H9 (cell line): ENCODE measurements at regions not wholly inside any gene's neighbourhood (a gene's known extent, or its start where the extent isn't known, plus 50 kb on each side); places are given as distances from the start of the nearest gene placed in this dataset.

Experiments
- DNase-seq: peaks from one replicate; pipeline ENCODE4 v3.0.0-alpha.2; 2017
- H2AFZ ChIP-seq: one replicate; pipeline ENCODE4 v1.6.1; 2013; ENCODE audit warnings: mild to moderate bottlenecking, low read length, control low read depth, moderate library complexity
- H2AK5ac ChIP-seq: 2 replicates; pipeline ENCODE4 v1.6.1; 2013; ENCODE audit warnings: low read length, control low read depth, mixed read lengths; ENCODE audit not compliant: insufficient read length
- H2BK120ac ChIP-seq: one replicate; pipeline ENCODE4 v1.6.1; 2013; ENCODE audit warnings: low read depth, mild to moderate bottlenecking, low read length, control low read depth, inconsistent platforms; ENCODE audit not compliant: poor library complexity, severe bottlenecking
- H2BK12ac ChIP-seq: 2 replicates; pipeline ENCODE4 v1.6.1; 2013; ENCODE audit warnings: low read length, control low read depth, mixed read lengths, low read depth; ENCODE audit not compliant: insufficient read length
- H2BK15ac ChIP-seq: 2 replicates; pipeline ENCODE4 v1.6.1; 2013; ENCODE audit warnings: low read depth, low read length, control low read depth
- H2BK20ac ChIP-seq: one replicate; pipeline ENCODE4 v1.6.1; 2013; ENCODE audit warnings: low read depth, mild to moderate bottlenecking, low read length, control low read depth, inconsistent platforms; ENCODE audit not compliant: poor library complexity, severe bottlenecking
- H2BK5ac ChIP-seq: 2 replicates; pipeline ENCODE4 v1.6.1; 2013; ENCODE audit warnings: low read length, control low read depth, mixed read lengths; ENCODE audit not compliant: insufficient read length
- H3K14ac ChIP-seq: 2 replicates; pipeline ENCODE4 v1.6.1; 2013; ENCODE audit warnings: low read length, control low read depth; ENCODE audit not compliant: insufficient read depth
- H3K18ac ChIP-seq: 2 replicates; pipeline ENCODE4 v1.6.1; 2013; ENCODE audit warnings: low read depth, mild to moderate bottlenecking, mixed read lengths, low read length, control low read depth; ENCODE audit not compliant: insufficient read length
- H3K23ac ChIP-seq: 2 replicates; pipeline ENCODE4 v1.6.1; 2013; ENCODE audit warnings: low read length, control low read depth, mixed read lengths, low read depth; ENCODE audit not compliant: insufficient read length
- H3K23me2 ChIP-seq: 2 replicates; pipeline ENCODE4 v1.6.1; 2013; ENCODE audit warnings: low read depth, mild to moderate bottlenecking, mixed read lengths, low read length, control low read depth; ENCODE audit not compliant: insufficient read length, poor library complexity, severe bottlenecking
- H3K27ac ChIP-seq: 2 replicates; pipeline ENCODE4 v1.5.1; 2013; ENCODE audit warnings: low read length, control low read depth, mixed read lengths, low read depth; ENCODE audit not compliant: insufficient read length
- H3K27me3 ChIP-seq: 2 replicates; pipeline ENCODE4 v1.6.1; 2013; ENCODE audit warnings: low read length, control low read depth, inconsistent platforms; ENCODE audit not compliant: insufficient read depth
- H3K4ac ChIP-seq: 2 replicates; pipeline ENCODE4 v1.6.1; 2013; ENCODE audit warnings: low read depth, mild to moderate bottlenecking, control low read depth, inconsistent platforms, low read length, moderate library complexity
- H3K4me1 ChIP-seq: 2 replicates; pipeline ENCODE4 v1.6.1; 2013; ENCODE audit warnings: low read length, control low read depth, inconsistent platforms; ENCODE audit not compliant: insufficient read depth
- H3K4me2 ChIP-seq: 2 replicates; pipeline ENCODE4 v1.6.1; 2013; ENCODE audit warnings: low read length, control low read depth, mixed read lengths; ENCODE audit not compliant: insufficient read length, insufficient read depth
- H3K56ac ChIP-seq: 2 replicates; pipeline ENCODE4 v1.6.1; 2013; ENCODE audit warnings: low read depth, mild to moderate bottlenecking, mixed read lengths, low read length, control low read depth; ENCODE audit not compliant: insufficient read length
- H3K79me1 ChIP-seq: 2 replicates; pipeline ENCODE4 v1.6.1; 2013; ENCODE audit warnings: low read depth, mild to moderate bottlenecking, moderate library complexity, low read length, control low read depth, inconsistent platforms; ENCODE audit not compliant: insufficient read depth, poor library complexity, severe bottlenecking
- H3K79me2 ChIP-seq: 2 replicates; pipeline ENCODE4 v1.6.1; 2013; ENCODE audit warnings: low read length, control low read depth, inconsistent platforms; ENCODE audit not compliant: insufficient read depth
- H3K9ac ChIP-seq: 2 replicates; pipeline ENCODE4 v1.6.1; 2013; ENCODE audit warnings: low read length, control low read depth, mixed read lengths; ENCODE audit not compliant: insufficient read length; ENCODE audit errors: extremely low read depth
- H3K9me3 ChIP-seq: one replicate; pipeline ENCODE4 v1.6.1; 2013; ENCODE audit warnings: low read depth, low read length, inconsistent platforms; ENCODE audit not compliant: control insufficient read depth
- H3T11ph ChIP-seq: one replicate; pipeline ENCODE4 v1.6.1; 2013; ENCODE audit warnings: mild to moderate bottlenecking, low read length, control low read depth, inconsistent platforms
- H4K20me1 ChIP-seq: one replicate; pipeline ENCODE4 v1.6.1; 2013; ENCODE audit not compliant: control insufficient read depth, insufficient read length, insufficient read depth
- H4K5ac ChIP-seq: 2 replicates; pipeline ENCODE4 v1.6.1; 2013; ENCODE audit warnings: low read depth, mild to moderate bottlenecking, mixed read lengths, low read length, control low read depth; ENCODE audit not compliant: insufficient read length
- H4K8ac ChIP-seq: replicated peaks from 2 replicates; pipeline ENCODE4 v1.6.1; 2013; ENCODE audit warnings: low read length, control low read depth, mixed read lengths, low read depth; ENCODE audit not compliant: insufficient read length
- H4K91ac ChIP-seq: 2 replicates; pipeline ENCODE4 v1.6.1; 2013; ENCODE audit warnings: low read depth, mild to moderate bottlenecking, moderate library complexity, mixed read lengths, low read length, control low read depth; ENCODE audit not compliant: insufficient read length
- H3K27ac Mint-ChIP-seq, 3 experiments: 2 replicates in 2 of 3; 3 replicates in 1 of 3; pipeline ENCODE4 v1.8.0; 2020 to 2021; ENCODE audit warnings: mixed read lengths in 3 of 3, mild to moderate bottlenecking in 1 of 3, moderate library complexity in 1 of 3
- H3K27me3 Mint-ChIP-seq: 2 replicates; pipeline ENCODE4 v1.8.0; 2021; ENCODE audit warnings: low read depth, mild to moderate bottlenecking, moderate library complexity, mixed read lengths
- H3K36me3 Mint-ChIP-seq, 3 experiments: 2 replicates in 2 of 3; 3 replicates in 1 of 3; pipeline ENCODE4 v1.8.0; 2020 to 2021; ENCODE audit warnings: low read depth in 3 of 3, mixed read lengths in 3 of 3; ENCODE audit not compliant: insufficient read depth in 1 of 3
- H3K4me1 Mint-ChIP-seq, 2 experiments: 2 replicates each; pipeline ENCODE4 v1.8.0; 2020; ENCODE audit warnings: mixed read lengths in 2 of 2
- H3K4me3 Mint-ChIP-seq, 2 experiments: 2 replicates in 1 of 2; 3 replicates in 1 of 2; pipeline ENCODE4 v1.8.0; 2020 to 2021; ENCODE audit warnings: mild to moderate bottlenecking in 2 of 2, mixed read lengths in 2 of 2, moderate library complexity in 1 of 2
- H3K9me3 Mint-ChIP-seq, 2 experiments: 2 replicates in 1 of 2; 3 replicates in 1 of 2; pipeline ENCODE4 v1.8.0; 2020; ENCODE audit warnings: mild to moderate bottlenecking in 2 of 2, mixed read lengths in 2 of 2, moderate library complexity in 1 of 2
- WGBS: extraction: QIAGEN DNeasy Blood & Tissue Kit; methylation state at CpG from one replicate; pipeline ENCODE4 v1.1.7; 2013; ENCODE audit warnings: missing lambda C conversion rate, low lambda C conversion rate, mixed read lengths; ENCODE audit not compliant: insufficient read length; ENCODE audit errors: extremely low coverage; 5-methylcytosine and 5-hydroxymethylcytosine counted together
- TF ChIP-seq, protein P1 (sequence below): fragments of 200-600 bp; sonication (generic); conservative IDR thresholded peaks from 3 replicates; pipeline ENCODE4 v1.8.0; 2021; ENCODE audit warnings: antibody characterized with exemption, mild to moderate bottlenecking

DNA sequence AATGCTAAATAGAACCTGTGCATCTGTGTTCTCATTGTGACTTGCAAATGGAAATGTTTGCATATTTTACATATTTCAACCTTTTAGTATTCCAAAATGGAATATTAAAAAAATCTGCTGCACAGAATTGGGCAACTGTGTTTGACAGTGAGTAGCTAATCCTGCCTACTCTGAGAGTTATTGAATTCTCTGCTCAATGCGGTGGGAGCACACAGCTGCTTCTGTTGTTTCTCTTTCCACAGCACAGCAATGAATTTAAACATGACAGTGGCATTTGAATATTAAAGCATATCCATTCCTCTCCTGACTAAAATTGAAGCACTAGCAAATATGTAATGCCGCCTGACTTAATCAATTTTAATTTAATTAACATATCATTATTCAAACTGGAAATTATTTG, 366.6 kb downstream of the GASK1B start:
- Histone ChIP-seq H3K9me3 (no peaks in the 10 kb centered on the region), H4K8ac (no peak overlapping the region), H2BK12ac (no peak overlapping the region), H3K23me2 (no peaks in the 10 kb centered on the region), H2AK5ac (no peak overlapping the region), H3K4me2 (no peak overlapping the region), H2BK15ac (no peak overlapping the region), H4K91ac (no peak overlapping the region), H2BK120ac (no peak overlapping the region), H2BK5ac (no peak overlapping the region), H3T11ph (no peak overlapping the region), H3K14ac (no peak overlapping the region), H2AFZ (no peak overlapping the region), H3K4ac (no peak overlapping the region), H2BK20ac (no peak overlapping the region), H3K79me1 (no peaks in the 10 kb centered on the region), H3K23ac (no peak overlapping the region), H3K27ac (no peak overlapping the region), H3K18ac (no peak overlapping the region), H3K56ac (no peak overlapping the region), H3K9ac (no peak overlapping the region), H3K27me3 (no peaks in the 10 kb centered on the region; the same call in 1 of the 2 replicates), H4K5ac (no peak overlapping the region), H3K79me2 (no peaks in the 10 kb centered on the region), H4K20me1 (no peaks in the 10 kb centered on the region), H3K4me1 (no peaks in the 10 kb centered on the region)
- Mint-ChIP-seq H3K27me3 (no peaks in the 10 kb centered on the region), H3K4me1 (0 out of 4 replicates have a peak, but pooled peaks cover 0 to 2% of the 10 kb centered on the region in 2 experiments), H3K4me3 (no peak overlapping the region), H3K36me3 (no peaks in the 10 kb centered on the region), H3K9me3 (no peaks in the 10 kb centered on the region), H3K27ac (no peak overlapping the region)
- no CpG with 5 or more reads among the region's 2 CpGs for whole genome bisulfite sequencing
- no peak for DNase-seq
- TF ChIP-seq, protein P1, sequence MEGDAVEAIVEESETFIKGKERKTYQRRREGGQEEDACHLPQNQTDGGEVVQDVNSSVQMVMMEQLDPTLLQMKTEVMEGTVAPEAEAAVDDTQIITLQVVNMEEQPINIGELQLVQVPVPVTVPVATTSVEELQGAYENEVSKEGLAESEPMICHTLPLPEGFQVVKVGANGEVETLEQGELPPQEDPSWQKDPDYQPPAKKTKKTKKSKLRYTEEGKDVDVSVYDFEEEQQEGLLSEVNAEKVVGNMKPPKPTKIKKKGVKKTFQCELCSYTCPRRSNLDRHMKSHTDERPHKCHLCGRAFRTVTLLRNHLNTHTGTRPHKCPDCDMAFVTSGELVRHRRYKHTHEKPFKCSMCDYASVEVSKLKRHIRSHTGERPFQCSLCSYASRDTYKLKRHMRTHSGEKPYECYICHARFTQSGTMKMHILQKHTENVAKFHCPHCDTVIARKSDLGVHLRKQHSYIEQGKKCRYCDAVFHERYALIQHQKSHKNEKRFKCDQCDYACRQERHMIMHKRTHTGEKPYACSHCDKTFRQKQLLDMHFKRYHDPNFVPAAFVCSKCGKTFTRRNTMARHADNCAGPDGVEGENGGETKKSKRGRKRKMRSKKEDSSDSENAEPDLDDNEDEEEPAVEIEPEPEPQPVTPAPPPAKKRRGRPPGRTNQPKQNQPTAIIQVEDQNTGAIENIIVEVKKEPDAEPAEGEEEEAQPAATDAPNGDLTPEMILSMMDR, result no peak
